DOHH2 (cell line): ENCODE measurements at regions not wholly inside any gene's neighbourhood (a gene's known extent, or its start where the extent isn't known, plus 50 kb on each side); places are given as distances from the start of the nearest gene placed in this dataset.

Experiments
- H3F3A ChIP-seq: fragments of 200-600 bp; sonication (generic), shearing (Covaris generic); 2 replicates; pipeline ENCODE4 v1.6.0; 2016; ENCODE audit warnings: antibody characterized with exemption, mild to moderate bottlenecking; ENCODE audit not compliant: control insufficient read depth, insufficient read depth
- H3K27ac ChIP-seq: fragments of 200-600 bp; sonication (generic); 2 replicates; pipeline ENCODE4 v1.5.1; 2014; ENCODE audit warnings: low read depth, mild to moderate bottlenecking, low read length, moderate library complexity
- H3K27me3 ChIP-seq: fragments of 200-600 bp; sonication (generic); 2 replicates; pipeline ENCODE4 v1.6.1; 2014; ENCODE audit warnings: mild to moderate bottlenecking, low read length, mixed read lengths; ENCODE audit not compliant: control insufficient read depth
- H3K36me3 ChIP-seq: fragments of 200-600 bp; sonication (generic); 2 replicates; pipeline ENCODE4 v1.6.1; 2014; ENCODE audit warnings: mild to moderate bottlenecking, low read length, moderate library complexity, mixed read lengths; ENCODE audit not compliant: control insufficient read depth
- H3K4me1 ChIP-seq: fragments of 200-600 bp; sonication (generic); 2 replicates; pipeline ENCODE4 v1.6.1; 2014; ENCODE audit warnings: mild to moderate bottlenecking, low read length, mixed read lengths; ENCODE audit not compliant: control insufficient read depth
- H3K4me2 ChIP-seq: fragments of 200-600 bp; sonication (generic); 2 replicates; pipeline ENCODE4 v1.6.0; 2014; ENCODE audit warnings: mild to moderate bottlenecking, low read length, moderate library complexity
- H3K4me3 ChIP-seq: fragments of 200-600 bp; sonication (generic); 2 replicates; pipeline ENCODE4 v1.5.1; 2014; ENCODE audit warnings: mild to moderate bottlenecking, low read length, mixed read lengths
- H3K79me2 ChIP-seq: fragments of 200-600 bp; sonication (generic); 2 replicates; pipeline ENCODE4 v1.6.1; 2014; ENCODE audit warnings: mild to moderate bottlenecking, low read length, mixed read lengths; ENCODE audit not compliant: control insufficient read depth
- H3K9me2 ChIP-seq: fragments of 200-600 bp; sonication (generic); replicated peaks from 2 replicates; pipeline ENCODE4 v1.6.1; 2014; ENCODE audit warnings: mild to moderate bottlenecking, low read length, mixed read lengths; ENCODE audit not compliant: control insufficient read depth
- H3K9me3 ChIP-seq: fragments of 200-600 bp; sonication (generic); 2 replicates; pipeline ENCODE4 v1.6.1; 2014; ENCODE audit warnings: antibody characterized with exemption, low read length, mixed read lengths; ENCODE audit not compliant: control insufficient read depth, insufficient read depth
- H4K20me1 ChIP-seq: fragments of 200-600 bp; sonication (generic); 2 replicates; pipeline ENCODE4 v1.6.0; 2014; ENCODE audit warnings: low read depth, mild to moderate bottlenecking, antibody characterized with exemption, low read length, moderate library complexity; ENCODE audit not compliant: control insufficient read depth, insufficient read depth
- CTCF ChIP-seq: fragments of 200-600 bp; sonication (generic); IDR thresholded peaks from one replicate; pipeline ENCODE4 v1.5.1; 2014; ENCODE audit warnings: antibody characterized with exemption, mild to moderate bottlenecking, low read depth, low read length; ENCODE audit not compliant: poor library complexity, severe bottlenecking
- EZH2phosphoT487 ChIP-seq: fragments of 200-600 bp; sonication (generic); IDR thresholded peaks from 2 replicates; pipeline ENCODE4 v1.6.1; 2017; ENCODE audit warnings: borderline replicate concordance, mild to moderate bottlenecking, antibody characterized with exemption, low read length, moderate library complexity, mixed read lengths

GRCh38 chrX:43357741-43358140 is 298.4 kb upstream of the MAOA start:
- H3K36me3 ChIP-seq = no peaks in the 10 kb centered on the region
- H3F3A ChIP-seq = no peaks in the 10 kb centered on the region
- no peaks in the 10 kb centered on the region for H3K27me3 ChIP-seq
- H3K27ac ChIP-seq = no peak overlapping the region
- no peaks in the 10 kb centered on the region for H3K9me3 ChIP-seq
- no peak overlapping the region for H3K4me2 ChIP-seq
- no peaks in the 10 kb centered on the region for H3K79me2 ChIP-seq
- no peak for TF ChIP-seq CTCF
- TF ChIP-seq EZH2phosphoT487 = no peak
- H3K9me2 ChIP-seq = no peaks in the 10 kb centered on the region
- no peaks in the 10 kb centered on the region for H4K20me1 ChIP-seq
- no peak overlapping the region for H3K4me3 ChIP-seq
- no peaks in the 10 kb centered on the region for H3K4me1 ChIP-seq

DNA sequence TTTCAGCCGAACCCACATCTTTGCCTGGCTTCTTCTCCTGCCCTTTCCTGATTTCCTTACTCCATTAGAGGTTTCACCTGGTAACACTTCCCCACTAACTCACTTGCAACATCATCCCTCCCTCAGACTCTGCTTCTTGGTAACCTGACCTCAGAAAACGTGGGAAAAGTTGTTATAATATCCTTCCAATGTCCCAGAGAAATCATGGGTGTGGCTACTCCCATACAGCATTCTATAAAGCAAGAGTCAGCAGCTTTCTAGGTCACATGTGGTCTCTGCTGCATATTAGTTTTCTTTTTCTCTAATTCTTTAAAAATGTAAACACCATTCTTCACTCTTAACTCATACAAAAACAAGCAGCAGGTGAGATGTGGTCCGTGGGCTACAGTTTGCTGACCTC is 283.1 kb upstream of the MAOA start:
- no peaks in the 10 kb centered on the region for H3K79me2 ChIP-seq
- H3K4me1 ChIP-seq = no peaks in the 10 kb centered on the region
- H4K20me1 ChIP-seq = no peaks in the 10 kb centered on the region
- H3K36me3 ChIP-seq = no peaks in the 10 kb centered on the region
- H3K9me2 ChIP-seq = no peaks in the 10 kb centered on the region
- no peak overlapping the region for H3K4me2 ChIP-seq
- H3K9me3 ChIP-seq = no peaks in the 10 kb centered on the region
- no peaks in the 10 kb centered on the region for H3K27me3 ChIP-seq
- H3K27ac ChIP-seq = no peak overlapping the region
- no peak overlapping the region for H3K4me3 ChIP-seq
- no peaks in the 10 kb centered on the region for H3F3A ChIP-seq
- TF ChIP-seq EZH2phosphoT487 (no peak), CTCF (no peak)

DNA sequence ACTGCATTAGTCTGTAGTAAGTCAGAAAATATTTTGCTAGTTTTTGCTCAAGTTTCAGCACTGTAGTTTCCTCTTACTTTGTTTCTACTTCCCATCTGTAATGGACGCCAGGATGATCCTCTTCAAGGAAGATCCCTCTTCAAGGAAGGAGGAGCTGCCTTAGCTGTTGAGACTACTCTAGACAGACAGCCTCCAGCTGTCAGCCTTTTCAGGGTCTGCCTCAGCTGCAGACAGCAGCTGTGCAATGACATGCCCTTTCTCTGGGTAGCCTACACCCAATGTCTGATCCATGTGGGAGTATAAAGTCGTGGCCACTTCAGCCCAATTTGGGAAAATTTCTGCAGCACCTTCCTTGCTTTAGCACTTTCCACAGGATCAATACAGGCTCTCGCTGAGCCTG is 281.0 kb upstream of the MAOA start:
- Histone ChIP-seq H3F3A (no peaks in the 10 kb centered on the region), H3K27ac (no peak overlapping the region), H3K9me3 (no peaks in the 10 kb centered on the region), H3K9me2 (no peaks in the 10 kb centered on the region), H4K20me1 (no peaks in the 10 kb centered on the region), H3K4me2 (no peak overlapping the region), H3K36me3 (no peaks in the 10 kb centered on the region), H3K4me1 (no peaks in the 10 kb centered on the region), H3K4me3 (no peak overlapping the region), H3K79me2 (no peaks in the 10 kb centered on the region), H3K27me3 (no peaks in the 10 kb centered on the region)
- TF ChIP-seq EZH2phosphoT487 (no peak), CTCF (no peak)

- H3K27me3 ChIP-seq = no peaks in the 10 kb centered on the region
- no peak overlapping the region for H3K27ac ChIP-seq
- H4K20me1 ChIP-seq = no peaks in the 10 kb centered on the region
- H3K36me3 ChIP-seq = no peaks in the 10 kb centered on the region
- H3F3A ChIP-seq = no peaks in the 10 kb centered on the region
- TF ChIP-seq EZH2phosphoT487 (no peak), CTCF (no peak)
- H3K9me3 ChIP-seq = no peaks in the 10 kb centered on the region
- no peak overlapping the region for H3K4me2 ChIP-seq
- no peaks in the 10 kb centered on the region for H3K9me2 ChIP-seq
- no peak overlapping the region for H3K4me3 ChIP-seq
- no peaks in the 10 kb centered on the region for H3K79me2 ChIP-seq
- no peaks in the 10 kb centered on the region for H3K4me1 ChIP-seq
Observed at GRCh38 chrX:43380704-43381103, 275.4 kb upstream of the MAOA start.
